Activated CD8-positive, alpha-beta memory T cell treated with anti-CD3 and anti-CD28 coated beads for 36 hours (primary cell): ENCODE measurements at regions not wholly inside any gene's neighbourhood (a gene's known extent, or its start where the extent isn't known, plus 50 kb on each side); places are given as distances from the start of the nearest gene placed in this dataset.
"Not testable (repeated sequence)": the region's sequence is repeated elsewhere in the genome, so short reads cannot be mapped to it uniquely, and the experiment has no call there.

ENCODE experiments used
- CTCF ChIA-PET: fragments of 350-600 bp; sonication (Branson Sonifier 250); formaldehyde crosslinking; loops from one replicate; lab custom pipeline; 2021; ENCODE audit warnings: antibody characterized with exemption; lab: Charles Lee
- POLR2A ChIA-PET: fragments of 350-600 bp; sonication (Branson Sonifier 250); formaldehyde crosslinking; loops from one replicate; lab custom pipeline; 2021; ENCODE audit warnings: antibody characterized with exemption; lab: Charles Lee

DNA sequence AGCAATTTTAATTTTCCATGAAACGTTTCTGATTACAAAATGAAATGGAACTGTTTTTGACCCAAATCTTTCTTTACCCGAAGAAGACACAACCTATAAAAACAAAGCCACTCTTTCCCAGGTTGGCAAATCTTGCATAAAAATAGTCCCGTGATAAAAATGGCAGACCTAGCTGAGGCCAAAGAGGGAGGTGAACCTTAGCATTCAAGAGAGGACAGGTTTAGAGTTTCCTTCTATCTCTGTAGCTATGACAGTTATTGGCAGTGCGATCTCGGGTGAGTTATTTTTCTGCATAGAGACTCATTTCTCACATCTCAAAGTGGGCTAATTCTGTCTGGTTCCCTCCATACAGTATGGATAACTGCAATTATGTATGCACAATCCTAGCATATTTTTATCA is 241.4 kb downstream of the MAP2K6 start:
- ChIA-PET CTCF (no interaction called here), POLR2A (no interaction called here)

GRCh38 chr17:69669441-69670178 is 255.1 kb downstream of the MAP2K6 start:
- ChIA-PET POLR2A (no interaction called here), CTCF (no interaction called here)

GRCh38 chr17:69672924-69673323 is 258.4 kb downstream of the MAP2K6 start:
- POLR2A ChIA-PET = no interaction called here
- CTCF ChIA-PET = no interaction called here

DNA sequence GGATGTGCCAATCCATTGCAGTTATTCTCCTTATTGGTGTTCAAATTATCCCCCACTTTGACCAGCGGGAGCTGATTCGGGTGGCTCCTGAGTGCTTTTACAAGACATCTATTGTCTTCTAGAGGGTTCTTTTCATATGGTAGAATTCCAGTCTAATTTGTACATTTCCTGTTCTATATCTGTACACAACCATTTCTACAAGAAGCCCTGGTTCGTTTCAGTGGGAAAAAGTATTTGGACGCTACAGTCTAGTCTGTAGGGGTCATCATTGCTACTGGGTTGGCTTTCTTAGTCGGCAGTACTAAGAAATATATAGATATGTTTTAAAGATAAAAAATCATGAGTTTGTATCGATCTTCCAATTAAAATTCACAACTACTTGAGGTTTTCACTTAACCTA is 262.6 kb downstream of the MAP2K6 start:
- ChIA-PET CTCF (interaction anchor here (0.6 kb wide), 1 partner anchor 177 kb away, joined by 3 read pairs; no protein-coding TSS in a partner anchor), POLR2A (no interaction called here)

- ChIA-PET CTCF (no interaction called here), POLR2A (no interaction called here)
Observed at GRCh38 chr17:69678206-69678605, 263.7 kb downstream of the MAP2K6 start.

- CTCF ChIA-PET = no interaction called here
Observed at GRCh38 chr17:69679829-69680228, 265.3 kb downstream of the MAP2K6 start.

GRCh38 chr17:69684251-69684650 is 269.8 kb downstream of the MAP2K6 start:
- ChIA-PET CTCF (no interaction called here), POLR2A (no interaction called here)

More at GRCh38 chr17:69679829-69680228, 265.3 kb downstream of the MAP2K6 start:
- POLR2A ChIA-PET = no interaction called here

DNA sequence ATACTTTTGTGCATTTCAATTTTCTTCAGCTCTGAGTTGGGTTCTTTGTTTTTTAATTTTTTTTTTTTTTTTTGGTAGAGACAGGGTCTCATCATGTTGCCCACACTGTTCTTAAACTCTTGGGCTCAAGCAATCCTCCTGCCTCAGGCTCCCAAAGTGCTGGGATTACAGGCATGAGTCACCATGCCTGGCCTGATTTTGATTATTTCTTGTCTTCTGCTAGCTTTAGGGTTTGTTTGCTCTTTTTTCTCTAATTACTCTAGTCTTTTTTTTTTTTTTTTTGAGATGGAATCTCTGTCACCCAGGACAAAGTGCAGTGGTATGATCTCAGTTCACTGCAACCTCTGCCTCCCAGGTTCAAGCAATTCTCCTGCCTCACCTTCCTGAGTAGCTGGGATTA is 270.7 kb downstream of the MAP2K6 start:
- CTCF ChIA-PET, POLR2A ChIA-PET: not testable (repeated sequence)

- ChIA-PET CTCF (no interaction called here), POLR2A (no interaction called here)
Observed at GRCh38 chr17:69690531-69690930, 276.0 kb downstream of the MAP2K6 start.

GRCh38 chr17:69692171-69692570 is 277.7 kb downstream of the MAP2K6 start:
- ChIA-PET CTCF (no interaction called here), POLR2A (no interaction called here)

GRCh38 chr17:69695646-69696045 is 281.1 kb downstream of the MAP2K6 start:
- ChIA-PET CTCF (no interaction called here), POLR2A (no interaction called here)

DNA sequence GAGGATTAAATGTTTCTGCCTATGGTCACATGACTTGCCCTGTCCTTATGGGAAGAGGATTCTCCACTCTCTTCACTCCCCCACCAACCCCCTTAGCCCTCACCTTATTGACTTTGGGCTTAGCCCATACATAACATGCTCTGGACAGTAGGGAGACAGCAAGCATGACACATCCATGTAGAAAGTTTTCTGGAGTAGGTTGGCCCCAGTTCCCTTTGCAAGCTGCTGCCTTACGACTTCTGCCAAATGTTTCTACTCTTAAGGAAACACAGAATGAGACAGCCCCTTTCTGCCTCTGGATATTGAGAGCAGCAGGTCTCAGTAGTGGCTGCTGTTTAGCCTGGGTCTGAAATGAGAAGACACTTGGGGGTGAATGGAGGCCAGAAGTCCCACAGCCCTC is 282.2 kb downstream of the MAP2K6 start:
- ChIA-PET CTCF (no interaction called here), POLR2A (no interaction called here)

- CTCF ChIA-PET, POLR2A ChIA-PET: not testable (repeated sequence)
Observed at GRCh38 chr17:69698352-69698751, 283.9 kb downstream of the MAP2K6 start.

- POLR2A ChIA-PET = no interaction called here
- CTCF ChIA-PET = no interaction called here
Observed at GRCh38 chr17:69702078-69702477, 287.6 kb downstream of the MAP2K6 start.

- ChIA-PET CTCF (no interaction called here), POLR2A (no interaction called here)
Observed at GRCh38 chr17:69703751-69704150, 289.3 kb downstream of the MAP2K6 start.

DNA sequence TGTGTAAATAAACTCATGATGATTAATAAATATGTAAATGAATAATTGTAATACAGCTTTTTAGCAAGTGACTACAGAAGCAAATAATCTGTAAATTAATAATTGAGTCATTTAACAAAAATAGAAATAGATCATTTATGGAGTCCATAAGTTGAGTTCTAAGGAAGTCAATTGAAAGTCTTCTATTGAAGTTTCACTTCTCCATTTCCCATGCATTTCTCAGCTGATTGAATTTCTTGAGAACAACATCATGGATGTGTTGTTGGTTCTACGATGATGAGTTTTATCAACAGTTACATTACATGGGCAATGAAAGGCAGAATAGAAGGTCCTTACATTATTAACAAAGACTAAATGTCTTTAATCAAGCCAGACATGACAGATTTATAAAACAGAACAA is 290.4 kb downstream of the MAP2K6 start:
- CTCF ChIA-PET = no interaction called here
- POLR2A ChIA-PET = no interaction called here

DNA sequence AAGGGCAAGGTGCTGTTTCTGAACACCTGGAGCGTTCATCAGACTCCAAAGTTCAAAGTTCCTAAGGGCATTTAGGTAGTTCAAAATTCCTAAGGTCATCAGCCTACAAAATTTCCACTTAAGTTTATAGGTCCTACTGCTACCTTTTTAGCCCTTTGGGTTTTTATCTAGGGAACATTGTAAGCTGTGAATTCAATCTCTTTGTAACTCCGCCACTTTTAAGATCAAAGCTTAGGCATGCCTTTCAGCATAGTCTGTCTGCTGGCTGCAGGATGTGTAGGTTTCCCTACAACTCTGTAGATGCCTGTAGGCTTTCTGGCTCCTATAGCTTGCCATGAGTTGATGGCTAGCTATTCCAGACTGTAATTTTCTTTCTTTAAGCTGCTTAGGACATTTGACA is 291.6 kb downstream of the MAP2K6 start:
- ChIA-PET CTCF (no interaction called here), POLR2A (no interaction called here)

DNA sequence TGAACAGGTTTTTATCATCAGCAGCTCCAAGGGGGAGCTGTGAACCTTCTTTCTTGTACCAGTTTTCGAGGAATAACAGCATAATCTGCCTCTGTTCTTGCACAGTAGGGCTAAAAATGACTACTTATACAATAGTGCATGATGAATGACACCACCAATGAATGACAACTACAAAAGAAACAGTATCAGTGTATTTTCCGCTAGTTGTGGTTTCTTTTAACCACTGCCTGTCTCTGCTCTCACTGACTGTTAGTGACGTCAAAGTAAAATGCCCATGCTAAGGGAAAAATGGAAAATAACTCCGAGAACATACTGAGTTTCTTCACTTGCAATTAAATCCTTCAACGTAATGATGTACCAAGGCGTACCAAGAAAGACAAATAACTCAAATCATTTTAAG is 294.9 kb downstream of the MAP2K6 start:
- POLR2A ChIA-PET = no interaction called here
- CTCF ChIA-PET = no interaction called here

GRCh38 chr17:69710926-69711325 is 296.4 kb downstream of the MAP2K6 start:
- POLR2A ChIA-PET = no interaction called here
- CTCF ChIA-PET = no interaction called here

DNA sequence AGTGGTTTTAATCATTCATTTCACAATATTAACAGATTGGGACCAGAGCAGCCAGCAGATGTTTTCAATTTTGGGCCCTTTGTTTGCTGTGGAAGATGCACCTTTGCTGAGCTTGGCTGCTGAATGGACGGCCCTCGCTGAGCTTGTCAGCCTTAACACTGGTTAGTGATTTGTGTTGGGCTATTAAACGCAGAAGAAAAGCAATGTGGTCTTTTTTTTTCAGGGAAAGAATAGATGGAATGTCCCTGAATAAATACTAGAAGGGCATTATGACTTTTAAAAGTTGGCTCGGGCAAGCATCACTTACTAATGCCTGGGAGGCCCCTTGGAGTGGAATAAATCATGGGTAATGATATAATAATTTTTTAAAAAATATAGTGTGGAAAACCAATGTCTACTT is 297.0 kb downstream of the MAP2K6 start:
- ChIA-PET POLR2A (no interaction called here), CTCF (no interaction called here)

DNA sequence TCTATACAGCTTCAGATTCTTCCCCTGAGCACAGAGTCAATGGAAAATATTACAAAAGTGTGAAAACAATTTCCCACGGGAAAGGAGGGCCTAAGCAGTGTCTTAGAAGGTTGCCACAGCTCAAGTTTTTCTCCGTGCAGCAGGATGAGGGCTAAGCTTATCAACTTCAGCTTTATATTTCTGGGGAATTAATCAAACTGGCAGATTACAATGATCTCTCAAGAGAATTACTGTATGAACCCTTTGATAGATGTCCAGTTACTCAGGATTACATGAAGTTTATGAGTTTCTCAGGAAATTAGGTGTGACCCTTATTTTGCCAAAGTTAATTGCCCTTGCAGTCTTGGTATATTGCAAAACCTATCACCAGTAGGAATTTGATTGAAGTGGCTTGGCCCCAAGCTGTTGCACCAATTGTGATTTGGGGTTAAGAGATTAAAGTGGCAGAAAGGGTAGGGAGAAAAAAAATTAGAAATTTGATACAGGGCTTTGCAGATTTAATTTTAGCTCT is 298.4 kb downstream of the MAP2K6 start:
- CTCF ChIA-PET = no interaction called here

DNA sequence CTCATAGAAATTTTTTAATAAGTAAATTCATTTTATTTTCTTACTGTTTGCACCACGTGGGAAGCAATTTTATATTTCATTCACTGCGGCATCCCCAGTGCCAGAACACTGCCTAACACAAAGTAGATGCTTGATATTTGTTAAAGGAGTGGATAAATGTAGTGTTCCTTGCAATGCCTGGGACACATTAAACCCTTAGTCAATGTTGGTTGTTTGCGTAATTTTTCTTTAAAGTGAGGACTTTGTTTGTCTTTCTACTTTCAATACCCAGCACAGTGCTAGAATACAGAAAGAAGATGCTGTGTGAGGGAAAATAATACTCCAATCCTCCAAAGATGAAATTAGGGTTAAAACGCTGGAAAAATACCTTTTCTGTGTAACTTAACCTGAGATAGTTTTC is 299.3 kb downstream of the MAP2K6 start:
- CTCF ChIA-PET = no interaction called here
- POLR2A ChIA-PET = no interaction called here

More for the DNA sequence above, 298.4 kb downstream of the MAP2K6 start:
- POLR2A ChIA-PET = no interaction called here
